Effector CD8-positive, alpha-beta T cell (primary cell): ENCODE measurements at regions not wholly inside any gene's neighbourhood (a gene's known extent, or its start where the extent isn't known, plus 50 kb on each side); places are given as distances from the start of the nearest gene placed in this dataset.

Source experiments
- DNase-seq: peaks from one replicate; lab custom pipeline; 2025; lab: John Stamatoyannopoulos, UW

DNA sequence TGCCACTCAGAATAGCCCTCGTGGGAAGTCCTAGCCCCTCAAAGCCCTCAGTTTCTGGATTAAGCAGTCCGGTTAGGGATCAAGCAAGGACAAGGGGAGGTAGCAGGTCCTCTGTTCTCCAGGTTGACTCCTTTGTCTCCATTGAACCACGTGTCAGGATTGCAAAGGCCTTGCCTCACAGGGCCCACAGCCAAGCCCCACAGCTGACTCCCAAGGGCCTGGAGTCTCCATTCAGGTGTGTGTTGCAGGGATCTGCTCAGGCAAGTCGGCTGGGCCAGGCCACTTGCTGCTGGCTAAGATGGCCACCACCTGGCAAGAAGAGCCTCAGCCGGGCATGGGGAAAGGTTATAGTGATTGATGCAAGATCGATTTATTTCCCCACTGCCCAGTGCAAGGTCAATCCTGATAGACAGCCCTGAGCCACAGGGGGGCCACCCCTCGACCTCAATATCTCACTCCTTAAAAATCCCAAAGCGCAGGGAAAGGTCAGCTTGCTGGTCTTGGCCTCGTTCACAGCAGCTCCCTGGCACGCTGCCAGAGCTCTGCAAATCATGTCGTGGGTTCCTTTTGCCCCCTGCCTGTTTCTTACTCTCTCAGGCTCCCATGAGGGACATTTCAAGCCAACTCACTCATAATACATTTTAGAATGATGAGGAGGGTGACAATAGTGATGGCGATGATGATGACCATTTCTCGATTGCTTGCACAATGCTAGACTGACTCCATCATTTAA is 75.9 kb downstream of the EDN3 start:
- no peak for DNase-seq

DNA sequence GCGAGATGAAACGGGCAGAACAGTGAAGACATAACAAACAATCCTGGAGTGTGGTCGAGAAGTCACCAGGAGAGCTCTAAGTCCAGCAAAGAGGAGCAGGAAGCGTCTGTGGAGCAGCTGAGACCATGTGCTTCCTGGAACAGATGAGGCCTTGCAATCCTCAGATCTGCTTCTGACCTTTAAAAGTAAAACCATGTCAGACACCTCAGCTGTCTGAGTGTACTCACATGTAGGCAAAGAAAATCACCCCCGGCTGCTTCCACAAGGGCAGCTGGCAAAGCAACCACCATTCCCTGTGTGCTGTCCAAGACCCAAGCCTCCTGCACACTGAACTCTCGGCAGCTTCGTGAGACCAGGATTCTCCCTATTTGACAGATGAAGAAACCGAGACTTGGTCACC is 76.6 kb downstream of the EDN3 start:
- DNase-seq = no peak

DNA sequence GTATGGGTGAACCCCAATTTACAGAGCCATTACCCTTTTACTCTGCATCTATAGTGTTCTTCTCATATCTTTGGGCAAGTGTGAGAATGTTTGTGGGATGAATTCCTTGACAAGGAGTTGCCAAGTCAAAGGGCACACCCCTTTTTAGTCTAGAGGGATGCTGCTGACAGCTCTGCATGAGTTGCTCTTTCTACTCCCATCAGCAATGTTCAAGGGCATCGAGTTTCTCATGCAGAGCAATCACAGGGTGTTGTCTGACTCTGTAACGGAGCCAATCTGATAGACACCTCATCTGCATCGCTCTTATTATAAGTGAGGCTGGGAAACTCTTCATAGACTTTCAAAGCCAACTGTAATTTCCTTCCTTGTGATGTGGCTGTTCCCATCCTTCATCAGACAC is 77.4 kb downstream of the EDN3 start:
- DNase-seq = no peak

DNA sequence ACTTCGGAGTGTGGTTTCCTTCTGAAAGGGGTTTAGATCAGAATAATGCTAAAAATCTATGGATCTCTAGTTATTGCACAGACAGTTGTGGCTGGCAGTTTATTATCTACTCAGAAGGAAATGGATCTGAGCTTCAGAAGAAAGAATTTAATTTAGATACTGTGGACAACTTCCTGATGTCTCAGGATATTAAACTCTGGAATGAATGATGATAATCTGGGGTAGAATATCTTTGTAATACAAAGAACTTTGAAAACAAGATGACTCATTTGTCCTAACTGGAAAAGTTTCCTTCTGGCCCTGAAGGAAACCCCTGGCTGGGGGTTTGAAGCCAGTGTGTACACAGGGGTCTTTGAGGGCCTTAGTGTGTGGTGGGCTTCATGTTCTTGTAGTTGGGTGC is 78.0 kb downstream of the EDN3 start:
- DNase-seq = no peak

DNA sequence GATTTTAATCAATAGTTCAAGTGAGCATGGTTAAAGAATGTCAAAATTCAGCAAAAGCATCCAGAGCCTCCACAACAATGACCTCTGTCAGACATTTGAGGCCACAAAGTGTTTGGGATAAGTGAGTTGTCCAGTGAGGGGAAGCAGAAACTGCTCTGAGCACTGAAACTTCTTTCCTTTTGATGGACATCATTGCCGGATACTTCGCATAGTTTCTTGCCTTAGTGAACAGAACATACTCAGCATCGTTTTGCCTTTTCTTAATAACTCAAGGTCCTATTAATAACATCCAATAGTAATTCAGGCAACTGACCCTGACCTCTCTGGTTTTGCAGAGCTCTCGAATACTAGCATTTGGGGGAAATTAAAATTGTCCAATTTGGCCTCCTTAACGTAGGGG is 78.6 kb downstream of the EDN3 start:
- DNase-seq = no peak

DNA sequence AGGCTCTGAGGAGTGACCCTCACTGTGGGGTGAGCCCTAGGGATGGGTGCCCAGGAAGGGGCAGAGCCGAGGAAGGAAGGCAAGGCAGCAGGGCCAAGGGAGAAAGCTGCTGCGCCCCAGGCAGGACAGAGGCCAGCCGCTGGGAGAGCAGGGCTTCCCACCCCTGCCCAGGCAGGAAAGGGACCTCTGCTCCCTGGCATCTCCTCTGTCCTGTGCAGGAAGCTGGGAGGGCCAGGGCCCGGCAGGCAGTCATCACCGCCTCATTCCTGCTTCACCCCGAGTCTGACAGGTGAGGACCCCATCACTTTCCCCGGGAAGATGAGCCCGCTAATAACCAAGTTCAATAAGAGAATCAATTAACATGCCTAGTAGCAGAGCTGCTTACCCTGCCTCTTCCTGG is 81.3 kb downstream of the EDN3 start:
- no peak for DNase-seq

DNA sequence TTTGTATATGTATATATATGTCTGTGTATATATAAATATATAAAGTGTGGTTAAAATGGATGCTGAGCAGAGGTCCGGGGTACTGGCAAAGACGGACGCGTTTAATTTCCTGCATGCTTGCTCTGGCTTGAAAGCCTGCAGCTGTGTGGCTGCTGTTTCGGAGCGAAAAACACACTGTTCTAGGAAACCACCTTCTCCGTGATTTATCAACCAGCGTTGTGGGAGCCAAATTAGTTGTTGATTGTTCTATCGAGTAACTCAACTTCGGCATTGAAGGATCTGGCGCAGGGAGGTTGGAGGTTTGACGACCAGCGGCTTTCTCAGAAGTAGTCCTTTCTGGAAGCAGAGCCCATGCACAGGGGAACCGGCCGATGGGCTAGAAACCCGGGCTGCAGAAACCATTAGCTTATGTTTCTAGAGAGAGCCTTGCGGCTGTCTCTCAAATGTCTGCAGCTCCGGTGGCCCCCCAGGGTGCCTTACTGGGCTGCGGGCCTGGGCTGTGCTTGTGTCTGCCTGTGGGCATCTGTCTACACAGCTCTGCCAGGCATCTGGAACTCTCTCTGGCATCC is 81.8 kb downstream of the EDN3 start:
- no peak for DNase-seq

DNA sequence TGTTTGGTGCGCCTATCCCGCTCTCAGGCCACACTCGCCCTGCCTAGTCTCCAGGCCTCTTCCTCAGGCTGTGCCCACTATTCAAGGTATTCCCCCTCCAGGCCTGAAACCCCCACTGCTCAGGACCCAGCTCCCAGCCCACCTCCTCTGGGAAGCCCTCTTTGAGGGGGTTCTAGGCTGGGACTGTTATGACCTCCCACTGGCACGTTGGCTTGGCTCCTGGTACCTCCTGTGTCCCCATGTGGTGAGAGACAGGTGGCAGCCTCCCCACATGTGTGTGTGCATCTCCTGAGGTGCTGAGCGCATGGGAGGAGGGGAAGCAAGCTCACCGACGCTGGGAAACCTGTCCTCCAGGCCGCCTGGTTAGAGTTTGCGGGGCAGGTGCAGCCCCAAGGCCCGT is 82.5 kb downstream of the EDN3 start:
- no peak for DNase-seq

DNA sequence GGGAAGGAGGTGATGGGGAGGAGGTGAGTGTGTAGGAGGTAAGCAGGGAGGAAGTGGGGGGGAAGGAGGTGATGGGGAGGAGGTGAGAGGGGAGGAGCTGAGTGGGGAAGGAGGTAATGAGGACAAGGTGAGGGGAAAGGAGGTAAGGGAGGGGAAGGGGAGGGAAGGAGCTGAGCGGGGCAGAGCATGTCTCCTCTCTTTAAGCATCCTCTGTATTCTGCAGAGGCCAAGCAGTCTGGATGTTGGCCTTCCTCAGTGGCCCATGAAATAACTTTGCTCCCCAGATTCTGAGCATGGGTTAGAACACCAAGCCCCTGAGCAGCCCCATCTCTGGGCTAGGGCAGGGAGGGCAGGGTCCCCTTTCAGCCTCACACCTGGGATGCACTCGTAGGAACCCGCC is 84.6 kb downstream of the EDN3 start:
- no peak for DNase-seq

DNA sequence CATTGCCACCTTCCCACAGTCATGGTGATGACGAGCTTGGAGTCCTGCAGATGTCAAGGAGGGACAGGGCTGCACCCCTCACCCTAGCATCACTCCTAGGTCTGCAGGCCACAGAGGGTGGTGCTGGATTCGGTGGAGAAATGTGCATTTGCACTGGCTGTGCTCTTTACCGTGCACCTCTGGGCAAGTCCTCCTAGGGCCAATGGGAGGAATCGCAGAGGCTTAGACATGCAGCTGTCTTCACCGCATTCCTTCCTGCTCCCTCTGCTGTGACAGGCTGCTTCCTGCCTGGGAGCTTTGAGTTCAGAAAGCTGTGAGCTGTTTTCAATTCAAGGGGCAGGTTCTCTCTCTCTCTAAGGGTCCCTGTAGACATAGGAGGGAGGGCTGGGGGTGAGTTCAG is 85.1 kb downstream of the EDN3 start:
- DNase-seq = peak; percentile 7

DNA sequence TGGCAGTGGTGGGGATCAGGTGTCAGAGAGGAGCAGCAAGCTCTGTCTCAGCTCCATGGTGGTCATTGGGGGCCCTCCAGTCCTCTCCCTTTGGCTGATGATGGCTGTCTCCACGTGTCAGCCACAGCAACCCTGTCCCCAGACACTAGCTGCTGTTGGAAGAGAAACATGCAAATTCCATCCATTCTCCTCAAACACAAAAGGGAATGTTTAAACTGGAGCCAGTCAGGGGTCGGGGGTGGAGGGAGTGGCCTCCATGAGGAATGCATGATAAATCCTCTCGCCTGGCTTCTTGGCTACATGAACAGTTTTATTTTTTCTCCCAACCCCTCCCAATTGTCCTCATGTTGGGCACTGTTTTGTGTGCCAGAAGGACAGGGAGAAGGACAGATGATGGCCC is 86.4 kb downstream of the EDN3 start:
- DNase-seq = no peak

DNA sequence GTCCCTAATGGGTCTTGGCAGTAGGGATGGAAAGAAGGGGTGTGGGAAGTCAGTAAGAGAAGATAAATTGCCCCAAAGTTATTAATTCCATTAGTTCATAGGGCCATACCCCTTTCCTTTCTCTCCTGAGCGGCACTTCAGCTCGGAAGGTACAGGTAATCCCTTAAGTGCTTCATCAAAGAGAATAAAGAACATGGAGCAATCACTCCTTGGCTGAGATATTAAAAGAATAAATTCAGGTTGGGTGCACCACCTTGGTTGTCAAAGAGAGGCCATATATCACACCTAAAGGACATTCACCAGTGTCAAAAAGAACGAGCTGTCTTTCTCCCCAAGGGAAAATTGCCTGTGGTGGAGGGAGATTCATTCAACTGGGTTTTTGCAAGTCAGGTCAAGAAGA is 87.5 kb downstream of the EDN3 start:
- DNase-seq = no peak

DNA sequence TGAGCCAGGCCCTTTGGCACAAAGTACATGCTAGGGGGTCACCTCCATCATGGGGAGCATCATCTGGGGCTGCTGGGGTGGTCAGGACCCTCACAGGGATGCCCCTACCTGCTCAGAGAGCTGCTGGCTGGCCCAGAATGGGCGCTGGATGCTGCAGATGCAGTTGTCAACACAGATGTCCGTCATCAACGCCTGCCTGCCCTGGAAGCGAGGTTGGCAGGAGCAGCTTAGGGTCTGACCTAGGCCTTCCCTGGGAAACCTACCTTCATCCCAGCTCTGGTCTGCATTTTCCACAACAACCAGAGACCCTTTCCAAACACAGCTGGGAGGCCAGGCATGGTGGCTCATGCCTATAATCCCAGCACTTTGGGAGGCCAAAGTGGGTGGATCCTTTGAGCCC is 88.0 kb downstream of the EDN3 start:
- DNase-seq = no peak

DNA sequence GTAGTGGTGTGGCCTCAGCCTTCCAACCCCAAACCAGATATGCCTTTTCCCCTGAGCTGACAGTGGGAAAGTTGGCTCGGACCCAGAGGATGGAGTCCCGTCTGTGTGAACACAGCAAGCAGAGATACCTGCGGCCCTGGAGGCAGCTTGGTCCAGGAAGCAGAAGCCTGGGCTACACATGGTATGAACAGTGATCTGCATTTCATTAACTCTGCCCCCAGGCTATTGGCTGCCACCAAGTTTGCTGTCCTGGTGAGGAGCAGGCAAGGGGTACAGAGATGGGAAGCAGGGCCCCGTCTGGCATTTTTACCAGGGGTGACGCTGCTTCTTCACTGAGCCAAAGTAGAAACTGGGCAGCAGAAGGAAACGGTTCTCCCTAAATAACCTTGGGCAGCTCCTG is 90.0 kb downstream of the EDN3 start:
- DNase-seq = no peak

DNA sequence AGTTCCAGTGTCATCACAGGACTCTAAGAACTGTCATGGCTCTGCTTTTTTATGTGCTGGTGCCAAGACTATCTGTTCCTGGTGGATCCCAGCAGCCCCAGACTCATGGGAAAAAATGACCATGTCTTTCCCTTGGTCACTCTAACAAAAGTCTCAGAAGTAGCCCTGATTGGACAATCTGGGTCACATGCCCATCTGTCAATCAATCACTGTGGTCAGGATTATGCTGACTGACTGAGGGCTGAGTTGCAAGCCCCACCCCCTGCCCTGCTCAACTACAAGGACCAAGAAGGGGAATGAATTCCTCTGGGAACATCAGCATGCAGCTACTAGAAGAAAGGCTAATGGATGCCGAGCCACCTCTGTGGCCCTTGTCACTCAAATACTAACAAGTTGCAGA is 91.6 kb downstream of the EDN3 start:
- DNase-seq = no peak

DNA sequence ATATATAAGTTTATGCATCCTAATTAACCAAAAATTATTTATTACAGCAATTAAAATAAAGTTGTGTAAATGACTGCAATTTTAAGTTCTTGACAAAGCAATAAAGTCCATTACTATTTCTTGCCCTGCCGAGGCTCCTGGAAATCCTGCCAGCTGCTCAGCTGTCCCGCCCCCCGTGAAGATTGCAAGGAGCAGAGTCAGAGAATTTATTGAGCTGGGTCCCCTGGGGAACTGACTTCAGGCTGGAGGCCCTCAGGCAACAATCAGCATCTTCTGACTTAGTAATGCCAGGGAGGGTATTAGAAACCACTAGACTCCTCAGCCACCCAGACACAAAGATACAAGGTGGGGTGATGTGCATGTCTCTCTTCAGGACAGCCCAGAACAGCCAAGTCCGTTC is 92.3 kb downstream of the EDN3 start:
- no peak for DNase-seq

DNA sequence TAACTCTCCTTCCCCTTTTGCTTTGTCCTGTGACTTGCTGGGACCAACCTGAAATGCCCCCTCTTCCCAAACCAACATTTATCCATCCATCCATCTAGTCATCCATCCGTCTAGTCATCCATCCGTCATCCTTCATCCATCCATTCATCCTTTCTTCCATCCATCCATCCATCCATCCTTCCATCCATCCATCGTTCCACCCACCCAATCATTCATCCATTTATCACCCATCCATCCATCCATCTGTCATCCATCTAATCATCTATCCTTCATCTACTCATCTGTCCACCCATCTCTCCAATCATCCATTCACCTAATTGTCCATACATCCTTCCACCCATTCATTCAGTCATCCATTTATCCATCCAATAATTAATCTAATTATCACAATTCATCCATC is 92.7 kb downstream of the EDN3 start:
- DNase-seq = no peak

DNA sequence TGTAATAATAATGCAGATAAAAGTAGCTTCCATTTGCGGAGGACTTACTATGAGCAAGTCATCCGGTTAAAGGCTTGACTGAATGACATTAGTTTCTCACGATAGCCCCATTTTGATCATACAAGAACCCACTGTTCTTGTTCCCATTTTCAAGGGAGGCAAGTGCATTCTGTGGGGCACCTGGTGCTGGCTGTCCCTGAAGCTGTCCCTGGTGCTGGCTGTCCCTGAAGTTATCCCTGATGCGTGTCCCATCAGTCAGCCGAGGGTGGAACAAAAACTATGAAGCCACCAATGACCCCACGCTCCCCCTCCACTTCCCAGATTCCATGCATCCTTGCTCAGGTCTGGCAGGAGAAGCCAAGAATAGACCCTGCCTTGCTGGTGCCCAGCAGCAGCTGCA is 95.3 kb downstream of the EDN3 start:
- DNase-seq = no peak

DNA sequence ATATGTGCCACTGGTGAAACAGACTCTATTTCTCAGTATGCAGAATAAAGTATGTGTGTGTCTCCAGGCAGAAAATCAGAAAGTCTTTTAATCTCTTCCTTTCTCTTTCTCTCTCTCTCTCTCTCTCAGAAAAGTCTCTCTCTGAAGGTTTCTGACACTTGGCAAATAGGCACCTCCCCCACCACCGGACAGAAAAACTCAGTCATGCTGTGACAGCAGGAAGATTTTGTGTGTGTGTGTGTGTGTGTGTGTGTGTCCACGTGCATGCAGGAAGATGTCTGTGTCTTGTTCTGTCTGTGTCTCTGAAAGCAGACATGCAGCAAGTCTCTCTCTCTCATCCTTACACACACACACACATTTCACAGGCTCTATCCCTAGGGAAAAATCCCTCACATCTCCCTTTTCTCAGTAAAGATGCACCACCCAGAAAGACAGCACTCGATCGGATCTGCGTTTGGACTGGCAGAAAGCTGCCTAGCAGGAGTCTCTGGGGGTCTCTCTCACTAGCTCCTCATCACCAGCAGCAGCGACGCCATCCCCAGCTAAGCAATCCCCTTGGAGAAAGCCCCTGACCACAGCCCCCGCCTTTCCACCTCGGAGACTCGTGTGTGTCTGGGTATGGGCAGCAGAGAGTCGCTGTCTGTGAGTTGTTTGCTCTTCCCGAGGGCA is 98.3 kb downstream of the EDN3 start:
- no peak for DNase-seq

DNA sequence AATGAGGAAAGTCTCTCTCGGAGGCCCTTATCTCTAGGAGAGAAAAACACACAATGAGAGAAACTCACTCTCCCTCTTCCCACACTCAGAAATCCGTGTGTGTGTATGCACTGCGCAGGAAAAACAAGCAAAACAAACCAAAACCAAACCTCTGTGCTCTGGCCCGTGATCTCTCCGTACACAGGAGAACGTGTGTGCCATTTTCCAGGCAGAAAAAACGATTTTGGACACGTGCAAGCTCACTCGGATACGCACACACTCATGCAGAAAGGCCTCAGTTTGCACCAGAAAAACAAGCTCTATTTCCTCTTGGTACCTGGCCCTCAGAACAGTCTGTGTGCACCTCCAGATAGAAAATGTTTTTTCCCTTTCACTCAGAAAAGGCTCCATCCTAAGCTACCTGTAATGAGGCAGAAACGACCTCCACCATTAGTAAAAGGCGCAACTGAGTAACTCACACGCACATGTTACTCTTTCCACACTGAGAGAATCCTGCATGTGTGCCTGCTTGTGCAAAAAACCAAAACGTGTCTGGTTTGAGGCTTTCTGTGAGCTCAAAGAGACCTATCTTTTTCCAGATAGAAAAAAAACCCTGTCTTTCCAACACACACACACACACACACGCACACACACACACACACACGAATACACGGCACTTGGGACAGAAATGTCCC is 99.2 kb downstream of the EDN3 start:
- no peak for DNase-seq

DNA sequence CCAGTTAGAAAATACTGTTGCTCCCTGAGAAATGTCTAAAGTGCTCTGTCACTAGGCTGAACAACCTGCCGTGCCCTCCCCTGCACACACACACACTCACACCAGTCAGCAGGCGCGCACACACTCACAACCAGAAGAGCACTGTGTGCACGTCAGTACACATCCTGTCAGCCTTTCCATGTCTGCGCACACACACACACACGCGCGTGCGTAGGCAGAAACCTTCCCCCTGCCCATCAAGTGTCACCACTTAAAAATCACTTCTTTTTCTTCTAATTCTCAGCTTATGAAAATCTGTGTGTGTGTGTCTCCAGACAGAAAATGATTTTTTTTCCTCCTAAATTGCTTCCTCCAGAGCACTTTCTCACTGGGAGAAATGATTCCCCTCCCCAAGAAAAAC is 100.3 kb downstream of the EDN3 start:
- DNase-seq = no peak

DNA sequence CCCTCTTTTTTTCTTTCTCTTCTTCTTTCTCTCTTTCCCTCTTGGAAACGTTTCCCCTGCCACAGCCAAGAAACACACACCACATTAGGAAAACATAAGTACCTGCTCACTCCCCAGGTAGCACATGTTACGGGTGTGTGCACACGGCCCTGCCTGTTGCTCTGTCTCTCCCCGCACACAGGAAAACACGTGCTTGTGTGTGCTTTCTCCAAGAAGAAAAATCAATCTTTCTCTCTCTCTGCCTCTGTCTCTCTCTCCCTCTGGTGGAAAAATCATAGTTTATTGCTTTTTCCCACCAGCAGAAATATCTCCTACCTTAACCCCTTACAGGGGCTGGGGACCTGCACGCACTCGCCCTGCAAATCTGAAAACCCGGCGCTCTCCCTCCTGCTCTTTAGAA is 102.3 kb downstream of the EDN3 start:
- no peak for DNase-seq
